ENCODE measurements at regions not wholly inside any gene's neighbourhood (a gene's known extent, or its start where the extent isn't known, plus 50 kb on each side); places are given as distances from the start of the nearest gene placed in this dataset.

DNA sequence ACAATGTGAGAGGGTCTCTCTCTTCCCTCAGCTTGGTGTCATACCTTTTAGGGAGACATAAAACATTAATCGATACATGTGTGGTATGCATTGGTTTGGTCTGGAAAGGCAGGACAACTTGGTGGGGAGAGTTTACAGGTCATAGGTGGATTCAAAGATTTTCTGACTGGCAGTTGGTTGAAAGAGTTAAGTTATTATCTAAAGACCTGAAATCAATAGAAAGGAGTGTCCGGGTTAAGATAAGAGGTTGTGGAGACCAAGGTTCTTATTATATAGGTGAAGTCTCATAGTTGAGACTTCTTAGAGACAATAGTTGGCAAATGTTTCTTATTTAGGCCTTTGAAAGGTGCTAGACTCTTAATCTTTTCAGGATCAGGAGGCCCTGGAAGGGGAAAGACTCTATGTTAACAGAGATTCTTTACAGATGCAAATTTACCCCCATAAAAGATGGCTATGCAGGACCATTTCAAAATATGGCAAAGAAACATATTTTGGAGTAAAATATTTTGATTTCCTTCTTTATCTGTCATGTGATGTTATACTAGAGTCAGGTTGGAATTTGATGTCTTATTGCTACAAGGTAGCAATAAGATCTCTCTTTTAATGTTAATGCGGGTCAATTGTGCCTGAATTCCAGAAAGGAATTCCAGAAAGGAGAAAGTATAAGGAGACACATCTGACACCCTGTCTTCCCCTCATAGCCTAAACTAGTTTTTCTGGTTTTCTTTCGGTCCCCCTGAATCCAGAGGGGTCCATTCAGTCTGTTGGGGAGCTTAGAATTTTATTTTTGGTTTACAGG lies 59.2 kb upstream of the RCBTB2 start:
- no peak for DNase-seq (ENCODE audit: extremely low spot score in 2 of 2)
- intact Hi-C loops (cut with DNase I): no loop called here
- no peaks in the 10 kb centered on the region for H3K27me3 ChIP-seq
- no peaks in the 10 kb centered on the region for H3K9me3 ChIP-seq
- TF ChIP-seq, protein P1, sequence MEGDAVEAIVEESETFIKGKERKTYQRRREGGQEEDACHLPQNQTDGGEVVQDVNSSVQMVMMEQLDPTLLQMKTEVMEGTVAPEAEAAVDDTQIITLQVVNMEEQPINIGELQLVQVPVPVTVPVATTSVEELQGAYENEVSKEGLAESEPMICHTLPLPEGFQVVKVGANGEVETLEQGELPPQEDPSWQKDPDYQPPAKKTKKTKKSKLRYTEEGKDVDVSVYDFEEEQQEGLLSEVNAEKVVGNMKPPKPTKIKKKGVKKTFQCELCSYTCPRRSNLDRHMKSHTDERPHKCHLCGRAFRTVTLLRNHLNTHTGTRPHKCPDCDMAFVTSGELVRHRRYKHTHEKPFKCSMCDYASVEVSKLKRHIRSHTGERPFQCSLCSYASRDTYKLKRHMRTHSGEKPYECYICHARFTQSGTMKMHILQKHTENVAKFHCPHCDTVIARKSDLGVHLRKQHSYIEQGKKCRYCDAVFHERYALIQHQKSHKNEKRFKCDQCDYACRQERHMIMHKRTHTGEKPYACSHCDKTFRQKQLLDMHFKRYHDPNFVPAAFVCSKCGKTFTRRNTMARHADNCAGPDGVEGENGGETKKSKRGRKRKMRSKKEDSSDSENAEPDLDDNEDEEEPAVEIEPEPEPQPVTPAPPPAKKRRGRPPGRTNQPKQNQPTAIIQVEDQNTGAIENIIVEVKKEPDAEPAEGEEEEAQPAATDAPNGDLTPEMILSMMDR (IDR thresholded peaks at IDR 0.05): no peak
- no peak for TF ChIP-seq POLR2A (IDR thresholded peaks at IDR 0.05)
- no peak for TF ChIP-seq POLR2AphosphoS5 (IDR thresholded peaks at IDR 0.05; ENCODE audit: insufficient read depth in 1 of 2, low read depth in 1 of 2)
- no peak overlapping the region for H3K4me3 ChIP-seq
- H3K4me1 ChIP-seq: peaks cover 20% of the 10 kb centered on the region
- no peaks in the 10 kb centered on the region for H3K36me3 ChIP-seq
- H3K27ac ChIP-seq: peak overlapping the region; percentile 36

DNA sequence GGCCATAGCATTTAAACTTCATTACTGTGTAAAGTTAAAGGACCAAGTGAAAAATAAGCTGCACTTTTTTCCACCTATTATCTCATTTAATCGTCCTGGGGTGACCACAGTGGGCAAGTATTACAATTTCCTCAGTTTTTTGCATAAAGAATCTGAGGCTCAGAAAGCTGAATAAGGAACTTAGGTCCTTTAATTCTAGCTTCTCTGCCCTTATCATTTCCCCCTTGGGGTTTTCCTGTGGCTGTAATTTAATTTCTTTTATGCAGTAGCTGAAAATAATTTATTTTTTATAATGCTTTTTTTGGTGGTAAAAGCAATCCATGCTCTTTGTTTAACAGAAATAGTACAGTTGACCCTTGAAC lies 59.8 kb upstream of the RCBTB2 start:
- H3K4me3 ChIP-seq: no peak overlapping the region
- no peak for DNase-seq (ENCODE audit: extremely low spot score in 2 of 2)
- intact Hi-C loops (cut with DNase I): no loop called here
- H3K27ac ChIP-seq: no peak overlapping the region
- no peaks in the 10 kb centered on the region for H3K9me3 ChIP-seq
- H3K4me1 ChIP-seq: peaks cover 17% of the 10 kb centered on the region
- no peaks in the 10 kb centered on the region for H3K36me3 ChIP-seq
- no peaks in the 10 kb centered on the region for H3K27me3 ChIP-seq
- TF ChIP-seq POLR2AphosphoS5 (IDR thresholded peaks at IDR 0.05; ENCODE audit: insufficient read depth in 1 of 2, low read depth in 1 of 2): no peak
- TF ChIP-seq POLR2A (IDR thresholded peaks at IDR 0.05): no peak
- TF ChIP-seq, protein P1 (IDR thresholded peaks at IDR 0.05): no peak

DNA sequence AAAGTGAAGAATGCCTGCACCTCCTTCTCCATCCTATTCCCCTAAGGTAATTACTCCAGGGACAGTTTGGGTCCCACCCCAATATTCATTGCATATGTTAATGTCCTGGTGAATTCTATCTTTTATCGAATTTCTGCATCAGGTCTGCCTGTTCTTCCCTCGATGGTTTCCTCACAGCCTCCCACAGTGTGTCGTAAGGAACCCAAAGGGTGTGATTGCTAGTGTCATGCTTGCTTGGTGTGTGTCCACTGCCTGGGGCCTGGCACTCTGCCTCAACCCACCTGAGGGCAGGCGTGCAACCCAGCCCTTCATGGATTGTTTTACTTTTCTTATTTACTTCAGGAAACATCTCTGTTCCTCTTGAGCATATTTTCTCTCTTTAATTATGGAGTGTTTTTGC lies 60.2 kb upstream of the CYSLTR2 start:
- H3K4me1 ChIP-seq: peaks cover 17% of the 10 kb centered on the region
- no peak for DNase-seq (ENCODE audit: extremely low spot score in 2 of 2)
- H3K27me3 ChIP-seq: no peaks in the 10 kb centered on the region
- intact Hi-C loops (cut with DNase I): no loop called here
- no peak overlapping the region for H3K4me3 ChIP-seq
- H3K27ac ChIP-seq: no peak overlapping the region
- H3K9me3 ChIP-seq: no peaks in the 10 kb centered on the region
- TF ChIP-seq POLR2A (IDR thresholded peaks at IDR 0.05): no peak
- TF ChIP-seq, protein P1 (IDR thresholded peaks at IDR 0.05): no peak
- no peak for TF ChIP-seq POLR2AphosphoS5 (IDR thresholded peaks at IDR 0.05; ENCODE audit: insufficient read depth in 1 of 2, low read depth in 1 of 2)
- H3K36me3 ChIP-seq: no peaks in the 10 kb centered on the region

DNA sequence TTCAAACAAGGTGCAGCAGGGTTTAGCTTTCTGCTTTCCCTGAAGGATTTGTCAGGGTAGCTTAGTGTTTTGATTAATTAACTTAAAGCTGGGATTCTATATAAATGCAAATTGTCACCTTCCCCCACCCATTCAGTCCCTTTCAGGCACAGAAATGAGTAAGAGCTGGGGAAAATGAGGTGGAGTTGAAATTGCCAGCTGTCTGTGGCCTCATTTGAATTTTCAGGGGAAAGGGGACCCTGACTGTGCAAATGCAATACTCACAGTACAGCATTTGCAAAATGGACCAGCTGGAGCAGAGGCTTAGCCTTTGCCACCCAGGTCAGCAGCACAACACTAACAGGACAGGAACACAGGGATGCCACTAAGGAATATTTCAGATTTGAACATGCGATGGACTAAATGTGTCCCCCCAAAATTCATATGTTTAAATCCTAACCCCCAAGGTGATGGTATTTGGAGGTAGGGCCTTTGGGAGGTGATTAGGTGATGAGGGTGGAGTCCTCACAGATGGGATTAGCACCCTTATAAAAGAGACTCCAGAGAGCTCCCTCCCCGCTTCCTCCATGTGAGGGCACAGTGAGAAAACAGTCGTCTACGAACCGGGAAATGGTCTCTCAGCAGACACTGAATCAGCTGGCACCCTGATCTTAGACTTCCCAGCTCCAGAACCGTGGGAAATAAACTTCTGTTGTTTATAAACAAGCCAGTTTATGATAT lies 59.5 kb upstream of the CYSLTR2 start:
- H3K4me3 ChIP-seq: no peak overlapping the region
- intact Hi-C loops (cut with DNase I): no loop called here
- no peaks in the 10 kb centered on the region for H3K27me3 ChIP-seq
- H3K27ac ChIP-seq: no peak overlapping the region
- H3K4me1 ChIP-seq: peaks cover 17% of the 10 kb centered on the region
- no peaks in the 10 kb centered on the region for H3K36me3 ChIP-seq
- TF ChIP-seq POLR2AphosphoS5 (IDR thresholded peaks at IDR 0.05; ENCODE audit: insufficient read depth in 1 of 2, low read depth in 1 of 2) (no peak), POLR2A (IDR thresholded peaks at IDR 0.05) (no peak)
- TF ChIP-seq, protein P1 (IDR thresholded peaks at IDR 0.05): no peak
- no peak for DNase-seq (ENCODE audit: extremely low spot score in 2 of 2)
- no peaks in the 10 kb centered on the region for H3K9me3 ChIP-seq

Data from vagina (tissue), 2 donors.